ENCODE measurements at regions not wholly inside any gene's neighbourhood (a gene's known extent, or its start where the extent isn't known, plus 50 kb on each side); places are given as distances from the start of the nearest gene placed in this dataset.

- peaks cover 6 to 15% of the 10 kb centered on the region in 2 donors for H3K4me1 Mint-ChIP-seq
- no peak overlapping the region for H3K4me3 Mint-ChIP-seq
- ATAC-seq (replicated peaks): no peak
- H3K36me3 Mint-ChIP-seq: peaks cover 3 to 5% of the 10 kb centered on the region in 2 donors
- H3K9me3 Mint-ChIP-seq: peaks cover 5 to 10% of the 10 kb centered on the region in 2 donors
- no peak for DNase-seq
- H3K27me3 Mint-ChIP-seq: no peaks in the 10 kb centered on the region
- H3K27ac Mint-ChIP-seq: no peak overlapping the region
Observed at GRCh38 chr7:155991470-155991869, 179.2 kb upstream of the SHH start.

- Mint-ChIP-seq H3K4me1 (no peaks in the 10 kb centered on the region), H3K27me3 (no peaks in the 10 kb centered on the region), H3K9me3 (peaks cover 5 to 10% of the 10 kb centered on the region in 2 donors), H3K36me3 (peaks cover 3 to 5% of the 10 kb centered on the region in 2 donors), H3K27ac (no peak overlapping the region), H3K4me3 (no peak overlapping the region)
- DNase-seq (no peak), ATAC-seq (replicated peaks) (no peak)
Observed at GRCh38 chr7:155988416-155988815, 176.2 kb upstream of the SHH start.

GRCh38 chr7:155987681-155988235 is 175.5 kb upstream of the SHH start:
- ATAC-seq (replicated peaks): no peak

GRCh38 chr7:155986497-155987160 is 174.4 kb upstream of the SHH start:
- Mint-ChIP-seq H3K4me3 (no peak overlapping the region), H3K27ac (no peak overlapping the region), H3K9me3 (peaks cover 5 to 10% of the 10 kb centered on the region in 2 donors), H3K36me3 (peaks cover 3 to 5% of the 10 kb centered on the region in 2 donors), H3K4me1 (no peaks in the 10 kb centered on the region), H3K27me3 (peaks cover 0 to 5% of the 10 kb centered on the region in 2 donors)
- DNase-seq (no peak), ATAC-seq (replicated peaks) (no peak)

More at GRCh38 chr7:155987681-155988235, 175.5 kb upstream of the SHH start:
- Mint-ChIP-seq H3K36me3 (peaks cover 3 to 5% of the 10 kb centered on the region in 2 donors), H3K4me3 (no peak overlapping the region), H3K4me1 (no peaks in the 10 kb centered on the region), H3K9me3 (peaks cover 5 to 10% of the 10 kb centered on the region in 2 donors), H3K27me3 (no peaks in the 10 kb centered on the region), H3K27ac (no peak overlapping the region)
- no peak for DNase-seq

GRCh38 chr7:155985518-155986250 is 173.4 kb upstream of the SHH start:
- Mint-ChIP-seq H3K9me3 (peaks cover 5 to 10% of the 10 kb centered on the region in 2 donors), H3K27ac (no peak overlapping the region), H3K4me3 (no peak overlapping the region), H3K4me1 (no peaks in the 10 kb centered on the region), H3K36me3 (peaks cover 3 to 5% of the 10 kb centered on the region in 2 donors), H3K27me3 (peaks cover 0 to 6% of the 10 kb centered on the region in 2 donors)
- ATAC-seq (replicated peaks) (no peak), DNase-seq (no peak)

GRCh38 chr7:155984609-155985405 is 172.5 kb upstream of the SHH start:
- Mint-ChIP-seq H3K4me3 (no peak overlapping the region), H3K27ac (no peak overlapping the region), H3K9me3 (peaks cover 5 to 10% of the 10 kb centered on the region in 2 donors), H3K4me1 (no peaks in the 10 kb centered on the region), H3K36me3 (peaks cover 3 to 5% of the 10 kb centered on the region in 2 donors), H3K27me3 (peaks cover 0 to 8% of the 10 kb centered on the region in 2 donors)
- no peak for DNase-seq
- no peak for ATAC-seq (replicated peaks)

- ATAC-seq (replicated peaks): no peak
- no peak overlapping the region for H3K4me3 Mint-ChIP-seq
Observed at GRCh38 chr7:155984028-155984580, 171.8 kb upstream of the SHH start.

GRCh38 chr7:155983176-155983815 is 171.0 kb upstream of the SHH start:
- no peak overlapping the region for H3K4me3 Mint-ChIP-seq
- H3K27me3 Mint-ChIP-seq: peaks cover 0 to 12% of the 10 kb centered on the region in 2 donors
- no peak for ATAC-seq (replicated peaks)
- H3K9me3 Mint-ChIP-seq: peaks cover 4 to 7% of the 10 kb centered on the region in 2 donors
- H3K36me3 Mint-ChIP-seq: no peaks in the 10 kb centered on the region
- no peaks in the 10 kb centered on the region for H3K4me1 Mint-ChIP-seq
- DNase-seq: no peak
- H3K27ac Mint-ChIP-seq: no peak overlapping the region

More at GRCh38 chr7:155984028-155984580, 171.8 kb upstream of the SHH start:
- H3K4me1 Mint-ChIP-seq: no peaks in the 10 kb centered on the region
- H3K27me3 Mint-ChIP-seq: peaks cover 0 to 12% of the 10 kb centered on the region in 2 donors
- H3K27ac Mint-ChIP-seq: no peak overlapping the region
- H3K36me3 Mint-ChIP-seq: no peaks in the 10 kb centered on the region
- H3K9me3 Mint-ChIP-seq: peaks cover 4 to 7% of the 10 kb centered on the region in 2 donors
- no peak for DNase-seq

GRCh38 chr7:155981703-155982102 is 169.4 kb upstream of the SHH start:
- DNase-seq (no peak), ATAC-seq (replicated peaks) (no peak)
- Mint-ChIP-seq H3K36me3 (no peaks in the 10 kb centered on the region), H3K9me3 (peaks cover 2 to 3% of the 10 kb centered on the region in 2 donors), H3K4me1 (no peaks in the 10 kb centered on the region), H3K27ac (no peak overlapping the region), H3K4me3 (no peak overlapping the region), H3K27me3 (peaks cover 0 to 12% of the 10 kb centered on the region in 2 donors)

GRCh38 chr7:155980841-155981240 is 168.6 kb upstream of the SHH start:
- DNase-seq (no peak), ATAC-seq (replicated peaks) (no peak)
- H3K27me3 Mint-ChIP-seq: peaks cover 0 to 12% of the 10 kb centered on the region in 2 donors
- no peaks in the 10 kb centered on the region for H3K36me3 Mint-ChIP-seq
- peaks cover 2 to 3% of the 10 kb centered on the region in 2 donors for H3K9me3 Mint-ChIP-seq
- H3K27ac Mint-ChIP-seq: no peak overlapping the region
- no peak overlapping the region for H3K4me3 Mint-ChIP-seq
- no peaks in the 10 kb centered on the region for H3K4me1 Mint-ChIP-seq

- Mint-ChIP-seq H3K27ac (no peak overlapping the region), H3K4me1 (no peaks in the 10 kb centered on the region), H3K4me3 (no peak overlapping the region), H3K36me3 (no peaks in the 10 kb centered on the region), H3K27me3 (peaks cover 0 to 12% of the 10 kb centered on the region in 2 donors), H3K9me3 (peaks cover 2 to 3% of the 10 kb centered on the region in 2 donors)
- ATAC-seq (replicated peaks): no peak
- DNase-seq: no peak
Observed at GRCh38 chr7:155979994-155980393, 167.7 kb upstream of the SHH start.

GRCh38 chr7:155979566-155979965 is 167.3 kb upstream of the SHH start:
- DNase-seq (no peak), ATAC-seq (replicated peaks) (no peak)
- Mint-ChIP-seq H3K27ac (no peak overlapping the region), H3K4me3 (no peak overlapping the region), H3K36me3 (no peaks in the 10 kb centered on the region), H3K9me3 (peaks cover 2 to 3% of the 10 kb centered on the region in 2 donors), H3K4me1 (no peaks in the 10 kb centered on the region), H3K27me3 (peaks cover 0 to 12% of the 10 kb centered on the region in 2 donors)

- DNase-seq: no peak
- Mint-ChIP-seq H3K27me3 (peaks cover 0 to 12% of the 10 kb centered on the region in 2 donors), H3K4me1 (peaks cover 1 to 13% of the 10 kb centered on the region in 2 donors), H3K9me3 (peaks cover 2 to 3% of the 10 kb centered on the region in 2 donors), H3K27ac (no peak overlapping the region), H3K4me3 (no peak overlapping the region), H3K36me3 (no peaks in the 10 kb centered on the region)
- ATAC-seq (replicated peaks): no peak
Observed at GRCh38 chr7:155975490-155975889, 163.2 kb upstream of the SHH start.
